Omental fat pad (tissue), 3 donors: ENCODE measurements at regions not wholly inside any gene's neighbourhood (a gene's known extent, or its start where the extent isn't known, plus 50 kb on each side); places are given as distances from the start of the nearest gene placed in this dataset.
A peak's percentile ranks its signal among the peaks of the same experiment; 100 is the strongest.

Experiments used
- ATAC-seq: fragments of 150-250 bp; one replicate; pipeline ENCODE4 v1.9.1; 2016; ENCODE audit warnings: mild to moderate bottlenecking, moderate library complexity; ENCODE audit not compliant: low FRiP score
- DNase-seq: peaks from one replicate; pipeline ENCODE4 v3.0.0-alpha.2; 2019; ENCODE audit warnings: low spot score
- CTCF ChIP-seq, 3 donors: fragments of 450-650 bp; IDR thresholded peaks; one replicate each; pipeline ENCODE4 v1.5.1; 2016 to 2017; ENCODE audit warnings: antibody characterized with exemption in 3 of 3, mild to moderate bottlenecking in 3 of 3, moderate library complexity in 2 of 3

- DNase-seq (no peak), ATAC-seq (no peak)
Observed at GRCh38 chr7:68238204-68238805, 1241.7 kb downstream of the TYW1 start.

GRCh38 chr7:68243128-68243527 lies 1246.5 kb downstream of the TYW1 start:
- no peak for TF ChIP-seq CTCF (IDR thresholded peaks at IDR 0.05)
- DNase-seq (no peak), ATAC-seq (no peak)

More at GRCh38 chr7:68238204-68238805, 1241.7 kb downstream of the TYW1 start:
- TF ChIP-seq CTCF (IDR thresholded peaks at IDR 0.05) = no peak

- no peak for ATAC-seq
- no peak for TF ChIP-seq CTCF (IDR thresholded peaks at IDR 0.05)
- DNase-seq = no peak
Observed at GRCh38 chr7:68244389-68244788, 1247.8 kb downstream of the TYW1 start.

- DNase-seq (no peak), ATAC-seq (peak; percentile 86)
- TF ChIP-seq CTCF (IDR thresholded peaks at IDR 0.05) = no peak
Observed at GRCh38 chr7:68245688-68246087, 1249.1 kb downstream of the TYW1 start.

GRCh38 chr7:68246189-68246633 lies 1249.6 kb downstream of the TYW1 start:
- ATAC-seq (no peak), DNase-seq (no peak)
- TF ChIP-seq CTCF (IDR thresholded peaks at IDR 0.05) = no peak

GRCh38 chr7:68247126-68247525 lies 1250.5 kb downstream of the TYW1 start:
- DNase-seq (no peak), ATAC-seq (no peak)
- no peak for TF ChIP-seq CTCF (IDR thresholded peaks at IDR 0.05)

- ATAC-seq = no peak
- no peak for TF ChIP-seq CTCF (IDR thresholded peaks at IDR 0.05)
Observed at GRCh38 chr7:68247571-68247970, 1250.9 kb downstream of the TYW1 start.

More at GRCh38 chr7:68247571-68247970, 1250.9 kb downstream of the TYW1 start:
- no peak for DNase-seq
